Activated T-cell treated with anti-CD3 and anti-CD28 coated beads, Interleukin-2, amount 50 U/mL, for 72 hours (primary cell): ENCODE measurements at regions not wholly inside any gene's neighbourhood (a gene's known extent, or its start where the extent isn't known, plus 50 kb on each side); places are given as distances from the start of the nearest gene placed in this dataset.
"Not testable (repeated sequence)": the region's sequence is repeated elsewhere in the genome, so short reads cannot be mapped to it uniquely, and the experiment has no call there.

Experiments used
- ATAC-seq, 2 donors: fragments of 150-1000 bp; cut with Tn5 transposase; replicated peaks in 1 of 2; 2 replicates each; pipeline ENCODE4 v1.10.0; 2021; ENCODE audit warnings: moderate library complexity in 2 of 2, mild to moderate bottlenecking in 1 of 2
- DNase-seq, 2 donors: peaks; one replicate each; pipeline ENCODE4 v3.0.0; 2021 to 2022; ENCODE audit warnings: mixed read lengths in 1 of 2
- H3K27ac Mint-ChIP-seq: one replicate; pipeline ENCODE4 v1.8.0; 2022; ENCODE audit warnings: mild to moderate bottlenecking, moderate library complexity, mixed read lengths
- H3K27me3 Mint-ChIP-seq: one replicate; pipeline ENCODE4 v1.8.0; 2022; ENCODE audit warnings: low read depth, mixed read lengths
- H3K36me3 Mint-ChIP-seq, 2 donors: one replicate each; pipeline ENCODE4 v1.8.0; 2022; ENCODE audit warnings: mixed read lengths in 2 of 2, mild to moderate bottlenecking in 1 of 2; ENCODE audit not compliant: insufficient read depth in 2 of 2
- H3K4me1 Mint-ChIP-seq: one replicate; pipeline ENCODE4 v1.8.0; 2022; ENCODE audit warnings: low read depth, mixed read lengths
- H3K4me3 Mint-ChIP-seq, 2 donors: one replicate each; pipeline ENCODE4 v1.8.0; 2022; ENCODE audit warnings: mild to moderate bottlenecking in 2 of 2, mixed read lengths in 2 of 2, moderate library complexity in 2 of 2
- H3K9me3 Mint-ChIP-seq, 2 donors: one replicate each; pipeline ENCODE4 v1.8.0; 2022; ENCODE audit warnings: mixed read lengths in 2 of 2

GRCh38 chr4:23036921-23037495, 344.3 kb downstream of the GBA3 start:
- Mint-ChIP-seq H3K27ac (no peak overlapping the region), H3K36me3 (no peaks in the 10 kb centered on the region), H3K9me3 (peaks cover 0 to 2% of the 10 kb centered on the region in 2 donors), H3K27me3 (no peaks in the 10 kb centered on the region), H3K4me3 (no peak overlapping the region), H3K4me1 (no peaks in the 10 kb centered on the region)
- DNase-seq (no peak), ATAC-seq (no peak)

GRCh38 chr4:23036503-23036902, 343.8 kb downstream of the GBA3 start:
- no peak overlapping the region for H3K4me3 Mint-ChIP-seq
- no peak for DNase-seq
- no peak for ATAC-seq
- H3K27ac Mint-ChIP-seq, result no peak overlapping the region
- H3K27me3 Mint-ChIP-seq, result no peaks in the 10 kb centered on the region
- no peaks in the 10 kb centered on the region for H3K36me3 Mint-ChIP-seq
- peaks cover 2% of the 10 kb centered on the region in 2 donors for H3K9me3 Mint-ChIP-seq
- H3K4me1 Mint-ChIP-seq, result no peaks in the 10 kb centered on the region

- DNase-seq (no peak), ATAC-seq (no peak)
- Mint-ChIP-seq H3K9me3 (peaks cover 2% of the 10 kb centered on the region in 2 donors), H3K27ac (no peak overlapping the region), H3K36me3 (no peaks in the 10 kb centered on the region), H3K4me3 (no peak overlapping the region), H3K27me3 (no peaks in the 10 kb centered on the region), H3K4me1 (no peaks in the 10 kb centered on the region)
Observed at GRCh38 chr4:23035521-23036056, 342.9 kb downstream of the GBA3 start.

- Mint-ChIP-seq H3K9me3 (peaks cover 2% of the 10 kb centered on the region in 2 donors), H3K27ac (no peak overlapping the region), H3K4me3 (no peak overlapping the region), H3K4me1 (no peaks in the 10 kb centered on the region), H3K27me3 (no peaks in the 10 kb centered on the region), H3K36me3 (no peaks in the 10 kb centered on the region)
- DNase-seq (no peak), ATAC-seq (no peak)
Observed at GRCh38 chr4:23034731-23035130, 342.0 kb downstream of the GBA3 start.

GRCh38 chr4:23033796-23034195, 341.1 kb downstream of the GBA3 start:
- Mint-ChIP-seq H3K4me1 (no peaks in the 10 kb centered on the region), H3K36me3 (no peaks in the 10 kb centered on the region), H3K4me3 (no peak overlapping the region), H3K27me3 (no peaks in the 10 kb centered on the region), H3K27ac (no peak overlapping the region), H3K9me3 (peaks cover 2% of the 10 kb centered on the region in 2 donors)
- DNase-seq, result no peak
- no peak for ATAC-seq

- ATAC-seq (no peak), DNase-seq (no peak)
- Mint-ChIP-seq H3K4me1 (no peaks in the 10 kb centered on the region), H3K27me3 (no peaks in the 10 kb centered on the region), H3K4me3 (no peak overlapping the region), H3K36me3 (no peaks in the 10 kb centered on the region), H3K27ac (no peak overlapping the region), H3K9me3 (peaks cover 0 to 2% of the 10 kb centered on the region in 2 donors)
Observed at GRCh38 chr4:23028875-23029274, 336.1 kb downstream of the GBA3 start.

- no peaks in the 10 kb centered on the region for H3K27me3 Mint-ChIP-seq
- no peaks in the 10 kb centered on the region for H3K4me1 Mint-ChIP-seq
- no peaks in the 10 kb centered on the region for H3K36me3 Mint-ChIP-seq
- H3K9me3 Mint-ChIP-seq, result no peaks in the 10 kb centered on the region
- H3K4me3 Mint-ChIP-seq, result no peak overlapping the region
- no peak for DNase-seq
- ATAC-seq, result no peak
- H3K27ac Mint-ChIP-seq, result no peak overlapping the region
Observed at GRCh38 chr4:23023666-23024065, 330.9 kb downstream of the GBA3 start.

- H3K36me3 Mint-ChIP-seq, result no peaks in the 10 kb centered on the region
- H3K27ac Mint-ChIP-seq, result no peak overlapping the region
- ATAC-seq (no peak), DNase-seq (no peak)
- H3K4me1 Mint-ChIP-seq, result no peaks in the 10 kb centered on the region
- no peak overlapping the region for H3K4me3 Mint-ChIP-seq
- no peaks in the 10 kb centered on the region for H3K27me3 Mint-ChIP-seq
- no peaks in the 10 kb centered on the region for H3K9me3 Mint-ChIP-seq
Observed at GRCh38 chr4:23023121-23023520, 330.4 kb downstream of the GBA3 start.

GRCh38 chr4:23022032-23022431, 329.3 kb downstream of the GBA3 start:
- H3K27me3 Mint-ChIP-seq, result no peaks in the 10 kb centered on the region
- H3K27ac Mint-ChIP-seq, result no peak overlapping the region
- no peak overlapping the region for H3K4me3 Mint-ChIP-seq
- no peaks in the 10 kb centered on the region for H3K9me3 Mint-ChIP-seq
- H3K36me3 Mint-ChIP-seq, result no peaks in the 10 kb centered on the region
- no peaks in the 10 kb centered on the region for H3K4me1 Mint-ChIP-seq
- DNase-seq (no peak), ATAC-seq (no peak)

GRCh38 chr4:23021040-23021439, 328.3 kb downstream of the GBA3 start:
- Mint-ChIP-seq H3K4me3 (no peak overlapping the region), H3K27ac (no peak overlapping the region), H3K27me3 (no peaks in the 10 kb centered on the region), H3K36me3 (no peaks in the 10 kb centered on the region), H3K4me1 (no peaks in the 10 kb centered on the region), H3K9me3 (no peaks in the 10 kb centered on the region)
- DNase-seq, result no peak
- ATAC-seq, result no peak

- not testable (repeated sequence) for DNase-seq, H3K9me3 Mint-ChIP-seq, H3K4me3 Mint-ChIP-seq, H3K27ac Mint-ChIP-seq, ATAC-seq, H3K27me3 Mint-ChIP-seq, H3K36me3 Mint-ChIP-seq, H3K4me1 Mint-ChIP-seq
Observed at GRCh38 chr4:23020399-23020798, 327.7 kb downstream of the GBA3 start.

- no peaks in the 10 kb centered on the region for H3K36me3 Mint-ChIP-seq
- no peaks in the 10 kb centered on the region for H3K27me3 Mint-ChIP-seq
- H3K4me1 Mint-ChIP-seq, result no peaks in the 10 kb centered on the region
- no peaks in the 10 kb centered on the region for H3K9me3 Mint-ChIP-seq
- H3K4me3 Mint-ChIP-seq, result no peak overlapping the region
- ATAC-seq (no peak), DNase-seq (no peak)
- no peak overlapping the region for H3K27ac Mint-ChIP-seq
Observed at GRCh38 chr4:23016981-23017380, 324.2 kb downstream of the GBA3 start.

- no peaks in the 10 kb centered on the region for H3K27me3 Mint-ChIP-seq
- H3K36me3 Mint-ChIP-seq, result no peaks in the 10 kb centered on the region
- no peak for DNase-seq
- no peak overlapping the region for H3K4me3 Mint-ChIP-seq
- H3K9me3 Mint-ChIP-seq, result no peaks in the 10 kb centered on the region
- H3K27ac Mint-ChIP-seq, result no peak overlapping the region
- no peak for ATAC-seq
- H3K4me1 Mint-ChIP-seq, result no peaks in the 10 kb centered on the region
Observed at GRCh38 chr4:23015821-23016220, 323.1 kb downstream of the GBA3 start.

GRCh38 chr4:23009093-23009492, 316.4 kb downstream of the GBA3 start:
- ATAC-seq, result no peak
- H3K4me3 Mint-ChIP-seq, result no peak overlapping the region
- H3K27me3 Mint-ChIP-seq, result no peaks in the 10 kb centered on the region
- no peak for DNase-seq
- H3K9me3 Mint-ChIP-seq, result peaks cover 0 to 4% of the 10 kb centered on the region in 2 donors
- no peak overlapping the region for H3K27ac Mint-ChIP-seq
- H3K4me1 Mint-ChIP-seq, result no peaks in the 10 kb centered on the region
- H3K36me3 Mint-ChIP-seq, result no peaks in the 10 kb centered on the region
